Choroid plexus epithelial cell (primary cell): ENCODE measurements at regions not wholly inside any gene's neighbourhood (a gene's known extent, or its start where the extent isn't known, plus 50 kb on each side); places are given as distances from the start of the nearest gene placed in this dataset.

ENCODE experiments used
- DNase-seq: peaks from one replicate; pipeline ENCODE4 v3.0.0-alpha.2; 2010; ENCODE audit warnings: low read depth
- H3K4me3 ChIP-seq: 2 replicates; pipeline ENCODE4 v1.5.1; 2011; ENCODE audit warnings: low read depth, mild to moderate bottlenecking, control low read depth, low read length, moderate library complexity
- TF ChIP-seq, protein P1 (sequence below): conservative IDR thresholded peaks from 2 replicates; pipeline ENCODE4 v1.5.1; 2011; ENCODE audit warnings: low read depth, mild to moderate bottlenecking, control low read depth, inconsistent platforms, low read length, moderate library complexity

DNA sequence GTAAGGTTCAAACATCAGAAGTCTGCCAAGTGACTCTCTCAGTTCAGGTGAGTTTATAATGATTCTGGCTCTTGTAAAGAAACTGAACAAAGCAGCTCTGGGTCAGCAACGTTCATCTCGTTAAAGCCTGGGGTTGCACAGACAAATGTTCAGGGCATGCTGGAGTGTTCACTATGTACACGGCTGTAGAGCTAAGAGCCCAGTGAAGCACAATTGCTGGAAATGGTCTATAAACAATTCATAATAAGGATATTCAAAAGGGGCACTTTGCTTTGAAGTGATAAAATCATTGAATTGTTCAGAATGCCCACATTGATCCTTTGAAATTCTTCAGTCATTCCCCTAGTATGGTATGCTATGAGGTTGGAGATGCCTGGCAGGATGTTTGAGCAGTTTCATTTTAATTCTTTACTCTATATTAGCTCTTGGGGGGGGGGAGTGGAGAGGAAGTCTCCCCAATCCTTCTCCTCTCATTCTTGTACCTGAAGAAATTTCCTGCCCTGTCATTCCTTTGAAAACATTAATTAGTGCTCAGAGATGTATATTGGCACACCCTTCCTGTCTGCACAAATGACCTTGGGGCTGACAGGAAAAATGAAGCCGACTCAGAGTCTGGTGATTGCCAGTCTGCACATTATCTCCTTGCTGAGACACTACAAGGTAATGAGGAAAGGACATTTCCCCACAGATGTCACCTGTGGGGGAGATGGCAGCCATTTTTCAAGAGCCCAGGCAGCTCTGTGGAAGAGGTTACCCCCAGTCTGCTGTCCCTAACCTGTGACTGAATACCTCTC is 145.5 kb downstream of the DLEU7 start:
- TF ChIP-seq, protein P1, sequence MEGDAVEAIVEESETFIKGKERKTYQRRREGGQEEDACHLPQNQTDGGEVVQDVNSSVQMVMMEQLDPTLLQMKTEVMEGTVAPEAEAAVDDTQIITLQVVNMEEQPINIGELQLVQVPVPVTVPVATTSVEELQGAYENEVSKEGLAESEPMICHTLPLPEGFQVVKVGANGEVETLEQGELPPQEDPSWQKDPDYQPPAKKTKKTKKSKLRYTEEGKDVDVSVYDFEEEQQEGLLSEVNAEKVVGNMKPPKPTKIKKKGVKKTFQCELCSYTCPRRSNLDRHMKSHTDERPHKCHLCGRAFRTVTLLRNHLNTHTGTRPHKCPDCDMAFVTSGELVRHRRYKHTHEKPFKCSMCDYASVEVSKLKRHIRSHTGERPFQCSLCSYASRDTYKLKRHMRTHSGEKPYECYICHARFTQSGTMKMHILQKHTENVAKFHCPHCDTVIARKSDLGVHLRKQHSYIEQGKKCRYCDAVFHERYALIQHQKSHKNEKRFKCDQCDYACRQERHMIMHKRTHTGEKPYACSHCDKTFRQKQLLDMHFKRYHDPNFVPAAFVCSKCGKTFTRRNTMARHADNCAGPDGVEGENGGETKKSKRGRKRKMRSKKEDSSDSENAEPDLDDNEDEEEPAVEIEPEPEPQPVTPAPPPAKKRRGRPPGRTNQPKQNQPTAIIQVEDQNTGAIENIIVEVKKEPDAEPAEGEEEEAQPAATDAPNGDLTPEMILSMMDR = no peak
- no peak for DNase-seq
- H3K4me3 ChIP-seq = no peak overlapping the region

GRCh38 chr13:50699874-50700663 is 143.4 kb downstream of the DLEU7 start:
- H3K4me3 ChIP-seq = no peak overlapping the region
- DNase-seq = peak; percentile 30
- TF ChIP-seq, protein P1 = no peak

DNA sequence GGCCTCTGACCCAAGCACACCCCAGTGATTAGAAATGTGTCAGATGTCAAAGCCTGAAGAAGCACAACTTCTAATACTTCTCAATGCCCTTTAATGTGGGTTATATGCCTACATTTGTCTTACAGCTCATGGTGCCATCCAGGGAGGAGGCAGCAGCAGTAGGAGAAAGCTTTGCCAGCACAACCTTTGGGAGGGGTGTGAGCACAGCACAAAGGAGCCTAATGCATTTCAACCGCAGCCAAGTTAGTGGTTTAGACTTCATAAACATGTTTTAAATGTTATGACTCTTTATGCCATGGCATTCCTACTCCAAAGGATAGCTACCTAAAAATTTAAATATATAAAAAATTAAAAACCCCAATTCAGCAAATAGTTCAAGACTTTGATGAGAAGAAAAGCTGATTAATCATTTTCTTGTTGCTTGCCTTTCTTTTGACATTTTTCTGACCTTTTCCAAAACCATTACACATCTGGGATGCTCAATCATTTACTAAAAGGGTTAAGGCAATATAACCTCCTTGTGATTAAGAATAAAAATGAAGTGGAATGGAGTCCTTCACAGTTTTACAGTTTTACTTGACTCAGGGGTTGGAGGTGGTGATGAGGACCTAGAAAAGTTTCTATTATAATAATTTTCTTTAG is 142.7 kb downstream of the DLEU7 start:
- TF ChIP-seq, protein P1 = no peak
- no peak overlapping the region for H3K4me3 ChIP-seq
- DNase-seq = no peak

DNA sequence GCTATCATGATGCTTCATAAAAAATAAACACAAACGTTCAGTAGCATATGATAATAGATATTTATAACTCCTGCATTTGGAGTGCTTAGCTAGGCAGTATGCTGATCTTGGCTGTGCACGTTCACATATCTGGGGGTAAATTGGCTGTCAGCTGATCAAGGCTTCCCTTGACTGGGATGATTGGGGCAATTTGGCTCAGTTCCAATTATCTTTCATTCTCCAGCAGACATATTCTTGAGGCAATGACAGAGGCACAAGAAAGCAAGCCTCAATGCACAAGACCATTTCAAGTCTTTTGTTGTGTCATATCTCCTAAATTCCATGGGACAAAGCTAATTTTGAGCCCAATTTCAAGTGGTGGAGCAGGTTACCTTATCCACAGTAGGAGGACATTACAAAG is 142.0 kb downstream of the DLEU7 start:
- no peak for DNase-seq
- H3K4me3 ChIP-seq = no peak overlapping the region
- TF ChIP-seq, protein P1 = no peak

- TF ChIP-seq, protein P1 = no peak
- no peak overlapping the region for H3K4me3 ChIP-seq
- DNase-seq = no peak
Measured at GRCh38 chr13:50706505-50706904, 137.0 kb downstream of the DLEU7 start.

- no peak for DNase-seq
- TF ChIP-seq, protein P1 = no peak
- no peak overlapping the region for H3K4me3 ChIP-seq
Measured at GRCh38 chr13:50707628-50708027, 135.9 kb downstream of the DLEU7 start.
